H1 (cell line): ENCODE measurements at regions not wholly inside any gene's neighbourhood (a gene's known extent, or its start where the extent isn't known, plus 50 kb on each side); places are given as distances from the start of the nearest gene placed in this dataset.

Experiments used
- CTCF ChIA-PET: fragments of 300-600 bp; sonication (Branson Sonifier 250); formaldehyde crosslinking; loops from one replicate; lab custom pipeline; 2021; ENCODE audit not compliant: partially characterized antibody; lab: Charles Lee
- POLR2A ChIA-PET: fragments of 300-600 bp; sonication (Branson Sonifier 250); formaldehyde crosslinking; loops from one replicate; lab custom pipeline; 2021; ENCODE audit warnings: inconsistent platforms; ENCODE audit not compliant: partially characterized antibody; lab: Charles Lee
- DNase-seq, 2 experiments: peaks; one replicate each; pipeline versions ENCODE4 v3.0.0 to v3.0.0-alpha.2; 2010 to 2022; ENCODE audit warnings: low spot score in 2 of 2, low read depth in 1 of 2, mixed read lengths in 1 of 2
- FAIRE-seq: peaks from 2 replicates; lab custom pipeline; 2011; peaks lifted over from hg19 to GRCh38; lab: Jason Lieb, UNC
- H2AFZ ChIP-seq: 2 replicates; pipeline ENCODE4 v1.8.1; 2012; ENCODE audit warnings: low read length, inconsistent platforms
- H2AK5ac ChIP-seq: 2 replicates; pipeline ENCODE4 v1.6.1; 2013; ENCODE audit warnings: low read depth, low read length
- H2BK120ac ChIP-seq: replicated peaks from 2 replicates; pipeline ENCODE3; 2013; ENCODE audit warnings: low read depth, low read length, inconsistent platforms
- H2BK12ac ChIP-seq: 2 replicates; pipeline ENCODE4 v1.6.1; 2013; ENCODE audit warnings: low read depth, low read length
- H2BK15ac ChIP-seq: 2 replicates; pipeline ENCODE4 v1.6.1; 2013; ENCODE audit warnings: low read length
- H2BK20ac ChIP-seq: 2 replicates; pipeline ENCODE4 v1.6.1; 2013; ENCODE audit warnings: low read length
- H2BK5ac ChIP-seq: 2 replicates; pipeline ENCODE4 v1.6.1; 2013; ENCODE audit warnings: low read depth, low read length
- H3K14ac ChIP-seq: 2 replicates; pipeline ENCODE4 v1.6.1; 2013; ENCODE audit warnings: inconsistent platforms; ENCODE audit not compliant: insufficient read length
- H3K18ac ChIP-seq: 2 replicates; pipeline ENCODE4 v1.6.1; 2013; ENCODE audit warnings: low read length; ENCODE audit errors: extremely low read depth
- H3K23ac ChIP-seq: 2 replicates; pipeline ENCODE4 v1.6.1; 2013; ENCODE audit warnings: inconsistent platforms; ENCODE audit not compliant: insufficient read length
- H3K23me2 ChIP-seq: 2 replicates; pipeline ENCODE4 v1.6.1; 2013; ENCODE audit warnings: low read depth, low read length
- H3K27ac ChIP-seq: 2 replicates; pipeline ENCODE4 v1.6.1; 2011; ENCODE audit warnings: low read depth, low read length, inconsistent platforms
- H3K27me3 ChIP-seq, 4 experiments: replicated peaks in 1 of 4; 1 replicate in 1 of 4; 2 replicates in 3 of 4; pipeline versions ENCODE4 v1.6.1 to v1.8.1; 2011 to 2013; ENCODE audit warnings: low read length in 3 of 4, mild to moderate bottlenecking in 3 of 4, inconsistent platforms in 2 of 4, mixed read lengths in 2 of 4, moderate library complexity in 1 of 4; ENCODE audit not compliant: control insufficient read depth in 3 of 4, insufficient read depth in 3 of 4; ENCODE audit errors: extremely low read depth in 1 of 4
- H3K36me3 ChIP-seq, 4 experiments: 2 replicates each; pipeline versions ENCODE4 v1.6.1 to v1.8.1; 2011 to 2013; ENCODE audit warnings: mild to moderate bottlenecking in 4 of 4, low read length in 3 of 4, moderate library complexity in 2 of 4, control low read depth in 1 of 4, inconsistent platforms in 1 of 4; ENCODE audit not compliant: insufficient read depth in 4 of 4, control insufficient read depth in 2 of 4
- H3K4ac ChIP-seq: replicated peaks from 2 replicates; pipeline ENCODE3; 2013; ENCODE audit warnings: low read length, low read depth, mixed read lengths, inconsistent platforms; ENCODE audit not compliant: insufficient read length
- H3K4me1 ChIP-seq, 4 experiments: replicated peaks in 1 of 4; 1 replicate in 1 of 4; 2 replicates in 3 of 4; pipeline versions ENCODE4 v1.6.1 to v1.8.1; 2011 to 2013; ENCODE audit warnings: low read length in 3 of 4, inconsistent platforms in 2 of 4, mixed read lengths in 1 of 4; ENCODE audit not compliant: insufficient read depth in 4 of 4, control insufficient read depth in 3 of 4
- H3K4me2 ChIP-seq, 2 experiments: 2 replicates each; pipeline versions ENCODE4 v1.6.1 to v1.8.1; 2011 to 2013; ENCODE audit warnings: low read depth in 2 of 2, low read length in 2 of 2, control low read depth in 1 of 2, inconsistent platforms in 1 of 2, mild to moderate bottlenecking in 1 of 2; ENCODE audit not compliant: insufficient read depth in 1 of 2
- H3K4me3 ChIP-seq, 4 experiments: fragments of 200-600, 300-600 bp in 1 of 4; sonication (generic), shearing (Covaris generic), sonication (Bioruptor Twin) in 1 of 4; 2 replicates each; pipeline versions ENCODE4 v1.5.1 to v1.8.1; 2011 to 2016; ENCODE audit warnings: low read length in 4 of 4, low read depth in 3 of 4, control low read depth in 2 of 4, inconsistent platforms in 2 of 4, mild to moderate bottlenecking in 2 of 4, mixed read lengths in 1 of 4, moderate library complexity in 1 of 4; ENCODE audit not compliant: insufficient read depth in 2 of 4; ENCODE audit errors: extremely low read depth in 1 of 4
- H3K56ac ChIP-seq: replicated peaks from 2 replicates; pipeline ENCODE3; 2013; ENCODE audit warnings: low read depth, mild to moderate bottlenecking, mixed read lengths, low read length, inconsistent platforms; ENCODE audit not compliant: insufficient read length
- H3K79me1 ChIP-seq: 2 replicates; pipeline ENCODE4 v1.6.1; 2013; ENCODE audit warnings: low read depth, low read length, control low read depth
- H3K79me2 ChIP-seq, 2 experiments: 2 replicates each; pipeline versions ENCODE4 v1.6.1 to v1.8.1; 2012 to 2013; ENCODE audit warnings: low read length in 2 of 2, mild to moderate bottlenecking in 2 of 2, inconsistent platforms in 1 of 2; ENCODE audit not compliant: insufficient read depth in 2 of 2, control insufficient read depth in 1 of 2
- H3K9ac ChIP-seq, 4 experiments: replicated peaks in 1 of 4; 1 replicate in 1 of 4; 2 replicates in 3 of 4; pipeline versions ENCODE4 v1.6.1 to v1.8.1; 2011 to 2013; ENCODE audit warnings: low read depth in 3 of 4, low read length in 3 of 4, control low read depth in 2 of 4, mild to moderate bottlenecking in 2 of 4, moderate library complexity in 2 of 4, inconsistent platforms in 1 of 4; ENCODE audit errors: extremely low read depth in 1 of 4
- H3K9me3 ChIP-seq, 2 experiments: 2 replicates each; pipeline versions ENCODE4 v1.6.1 to v1.8.1; 2012 to 2013; ENCODE audit warnings: mild to moderate bottlenecking in 2 of 2, moderate library complexity in 2 of 2, control low read depth in 1 of 2, inconsistent platforms in 1 of 2, low read depth in 1 of 2, low read length in 1 of 2, mixed read lengths in 1 of 2; ENCODE audit not compliant: insufficient read depth in 2 of 2
- H4K20me1 ChIP-seq, 2 experiments: replicated peaks in 1 of 2; 2 replicates each; pipeline versions ENCODE3 to v1.8.1; 2011 to 2013; ENCODE audit warnings: inconsistent platforms in 2 of 2, low read length in 2 of 2, mild to moderate bottlenecking in 1 of 2; ENCODE audit not compliant: insufficient read depth in 2 of 2, control insufficient read depth in 1 of 2
- H4K5ac ChIP-seq: 2 replicates; pipeline ENCODE4 v1.6.1; 2013; ENCODE audit warnings: low read length, low read depth, mixed read lengths, inconsistent platforms; ENCODE audit not compliant: insufficient read length
- H4K8ac ChIP-seq: 2 replicates; pipeline ENCODE4 v1.8.0; 2013; ENCODE audit warnings: mild to moderate bottlenecking, moderate library complexity, low read length, inconsistent platforms; ENCODE audit not compliant: insufficient read depth; ENCODE audit errors: extremely low read depth
- H4K91ac ChIP-seq: replicated peaks from 2 replicates; pipeline ENCODE3; 2013; ENCODE audit warnings: low read length, mixed read lengths, inconsistent platforms; ENCODE audit not compliant: insufficient read length
- BACH1 ChIP-seq: IDR thresholded peaks from 2 replicates; pipeline ENCODE4 v1.6.1; 2012; ENCODE audit warnings: low read length, improper control_type of control experiment
- EGR1 ChIP-seq: IDR thresholded peaks from 2 replicates; pipeline ENCODE4 v1.6.1; 2011; ENCODE audit warnings: low read depth, low read length, borderline replicate concordance
- FOSL1 ChIP-seq: IDR thresholded peaks from 2 replicates; pipeline ENCODE4 v1.6.1; 2011; ENCODE audit warnings: mild to moderate bottlenecking, low read depth, low read length, moderate library complexity; ENCODE audit not compliant: insufficient read depth
- GTF2F1 ChIP-seq: IDR thresholded peaks from 2 replicates; pipeline ENCODE4 v1.6.1; 2012; ENCODE audit warnings: low read depth, low read length, improper control_type of control experiment, borderline replicate concordance
- HDAC2 ChIP-seq, 2 experiments: fragments of 300-600 bp in 1 of 2; sonication (generic) in 1 of 2; IDR thresholded peaks; 2 replicates each; pipeline ENCODE4 v1.6.1; 2011 to 2012; ENCODE audit warnings: low read depth in 2 of 2, low read length in 2 of 2, mild to moderate bottlenecking in 2 of 2, moderate library complexity in 2 of 2, borderline replicate concordance in 1 of 2, inconsistent platforms in 1 of 2
- JUN ChIP-seq: IDR thresholded peaks from 2 replicates; pipeline ENCODE4 v1.6.1; 2011; ENCODE audit warnings: low read depth, mild to moderate bottlenecking, improper control_type of control experiment, low read length
- KDM1A ChIP-seq: fragments of 200-600, 300-600 bp; sonication (generic); IDR thresholded peaks from 2 replicates; pipeline ENCODE4 v1.7.1; 2016; ENCODE audit warnings: mild to moderate bottlenecking, low read length, borderline replicate concordance
- RNF2 ChIP-seq: fragments of 200-900, 300-1000 bp; sonication (generic); IDR thresholded peaks from 2 replicates; pipeline ENCODE4 v1.7.1; 2016; ENCODE audit warnings: borderline replicate concordance, low read depth, mild to moderate bottlenecking, antibody characterized with exemption, low read length; ENCODE audit not compliant: poor library complexity, severe bottlenecking; ENCODE audit errors: missing control alignments
- SAP30 ChIP-seq: fragments of 300-600 bp; sonication (generic); IDR thresholded peaks from 2 replicates; pipeline ENCODE4 v1.7.1; 2012; ENCODE audit warnings: low read length, moderate library complexity, mild to moderate bottlenecking, inconsistent platforms; ENCODE audit not compliant: insufficient read depth, insufficient replicate concordance
- TAF7 ChIP-seq: optimal IDR thresholded peaks from 2 replicates; pipeline ENCODE3; 2011; ENCODE audit warnings: low read depth, mild to moderate bottlenecking, inconsistent platforms, low read length, moderate library complexity, borderline replicate concordance
- TEAD4 ChIP-seq: IDR thresholded peaks from 2 replicates; pipeline ENCODE4 v1.6.1; 2012; ENCODE audit warnings: low read depth, low read length, inconsistent platforms, mixed read lengths

- H3K27me3 ChIP-seq: no peaks in the 10 kb centered on the region
- no peak overlapping the region for H3K14ac ChIP-seq
- DNase-seq: no peak
- no peak overlapping the region for H3K23ac ChIP-seq
- ChIA-PET CTCF (no interaction called here), POLR2A (no interaction called here)
- no peak overlapping the region for H4K91ac ChIP-seq
- no peak overlapping the region for H3K56ac ChIP-seq
- no peaks in the 10 kb centered on the region for H3K9me3 ChIP-seq
- no peak overlapping the region for H3K4me2 ChIP-seq
- FAIRE-seq: no peak
- no peaks in the 10 kb centered on the region for H3K79me2 ChIP-seq
- H3K4me1 ChIP-seq: no peaks in the 10 kb centered on the region
- no peak overlapping the region for H3K18ac ChIP-seq
- no peak overlapping the region for H2AK5ac ChIP-seq
- no peak overlapping the region for H3K27ac ChIP-seq
- H4K5ac ChIP-seq: no peak overlapping the region
- no peak overlapping the region for H2AFZ ChIP-seq
- TF ChIP-seq BACH1: no peak
- TF ChIP-seq FOSL1: no peak
- TF ChIP-seq RNF2: no peak
- no peak for TF ChIP-seq TAF7
- no peak for TF ChIP-seq HDAC2 (IDR thresholded peaks at IDR 0.05; ENCODE audit: borderline replicate concordance in 1 of 2, low read depth in 2 of 2, low read length in 2 of 2)
- TF ChIP-seq JUN: no peak
- TF ChIP-seq SAP30: no peak
- no peak for TF ChIP-seq EGR1
- no peak for TF ChIP-seq GTF2F1
- TF ChIP-seq KDM1A: no peak
- no peak for TF ChIP-seq TEAD4
- H3K23me2 ChIP-seq: no peaks in the 10 kb centered on the region
- H2BK120ac ChIP-seq: no peak overlapping the region
- H3K4me3 ChIP-seq: no peak overlapping the region
- no peaks in the 10 kb centered on the region for H3K79me1 ChIP-seq
- H4K20me1 ChIP-seq: no peaks in the 10 kb centered on the region
- H3K9ac ChIP-seq: no peak overlapping the region
- H2BK15ac ChIP-seq: no peak overlapping the region
- no peak overlapping the region for H4K8ac ChIP-seq
- H2BK5ac ChIP-seq: no peak overlapping the region
- H2BK20ac ChIP-seq: no peak overlapping the region
- H2BK12ac ChIP-seq: no peak overlapping the region
- H3K4ac ChIP-seq: no peak overlapping the region
- no peaks in the 10 kb centered on the region for H3K36me3 ChIP-seq
These were observed 469.1 kb upstream of the DCN start for GRCh38 chr12:91651728-91652127.
